ENCODE measurements at regions not wholly inside any gene's neighbourhood (a gene's known extent, or its start where the extent isn't known, plus 50 kb on each side); places are given as distances from the start of the nearest gene placed in this dataset.

DNA sequence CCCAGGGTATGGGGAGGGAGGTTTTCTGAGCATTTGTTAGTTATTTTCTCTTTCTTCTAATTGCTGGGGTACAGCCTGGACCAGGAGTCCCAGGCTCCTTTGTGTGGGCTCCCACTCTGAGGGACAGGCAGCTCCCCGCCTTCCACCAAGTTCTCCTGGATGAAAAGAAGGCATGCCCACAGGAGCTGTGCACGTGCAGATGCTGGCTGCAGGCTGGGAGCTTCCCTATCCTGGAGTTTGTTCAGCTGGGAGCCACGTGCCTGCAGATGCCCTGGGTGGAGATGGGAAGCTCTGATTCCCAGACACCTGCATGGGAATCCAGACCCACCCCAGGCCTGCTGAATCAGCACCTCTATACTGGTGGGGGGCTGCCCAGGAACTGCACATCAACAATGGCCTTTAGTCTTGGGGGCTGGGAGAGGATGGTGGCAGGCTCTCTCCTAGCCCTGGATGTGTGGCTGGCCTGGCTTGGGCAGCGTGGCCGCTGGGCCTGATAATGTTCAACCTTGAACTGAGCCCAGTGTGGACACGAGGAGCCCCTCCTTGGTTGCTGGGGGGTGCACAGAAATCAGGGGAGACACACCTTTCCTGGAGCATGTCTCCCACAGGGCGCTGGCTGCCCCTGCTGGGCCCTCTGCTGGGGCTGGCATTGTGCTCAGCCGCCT lies 233.6 kb upstream of the HS6ST1 start (continued):
- TF ChIP-seq, protein P1, sequence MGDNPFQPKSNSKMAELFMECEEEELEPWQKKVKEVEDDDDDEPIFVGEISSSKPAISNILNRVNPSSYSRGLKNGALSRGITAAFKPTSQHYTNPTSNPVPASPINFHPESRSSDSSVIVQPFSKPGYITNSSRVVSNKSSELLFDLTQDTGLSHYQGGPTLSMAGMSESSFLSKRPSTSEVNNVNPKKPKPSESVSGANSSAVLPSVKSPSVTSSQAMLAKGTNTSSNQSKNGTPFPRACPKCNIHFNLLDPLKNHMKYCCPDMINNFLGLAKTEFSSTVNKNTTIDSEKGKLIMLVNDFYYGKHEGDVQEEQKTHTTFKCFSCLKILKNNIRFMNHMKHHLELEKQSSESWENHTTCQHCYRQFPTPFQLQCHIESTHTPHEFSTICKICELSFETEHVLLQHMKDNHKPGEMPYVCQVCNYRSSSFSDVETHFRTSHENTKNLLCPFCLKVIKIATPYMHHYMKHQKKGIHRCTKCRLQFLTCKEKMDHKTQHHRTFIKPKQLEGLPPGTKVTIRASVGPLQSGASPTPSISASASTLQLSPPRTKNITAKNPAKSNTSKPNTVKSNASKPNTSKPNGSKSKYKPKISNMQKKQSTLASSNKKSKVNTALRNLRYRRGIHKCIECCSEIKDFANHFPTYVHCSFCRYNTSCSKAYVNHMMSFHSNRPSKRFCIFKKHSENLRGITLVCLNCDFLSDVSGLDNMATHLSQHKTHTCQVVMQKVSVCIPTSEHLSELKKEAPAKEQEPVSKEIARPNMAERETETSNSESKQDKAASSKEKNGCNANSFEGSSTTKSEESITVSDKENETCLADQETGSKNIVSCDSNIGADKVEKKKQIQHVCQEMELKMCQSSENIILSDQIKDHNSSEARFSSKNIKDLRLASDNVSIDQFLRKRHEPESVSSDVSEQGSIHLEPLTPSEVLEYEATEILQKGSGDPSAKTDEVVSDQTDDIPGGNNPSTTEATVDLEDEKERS (CRISPR knock-in tag; IDR thresholded peaks at IDR 0.05), result no peak
- TF ChIP-seq GMEB1 (CRISPR knock-in tag; IDR thresholded peaks at IDR 0.05; ENCODE audit: borderline replicate concordance) (no peak), ZNF775 (CRISPR knock-in tag; IDR thresholded peaks at IDR 0.05; ENCODE audit: borderline replicate concordance) (no peak), ZFP36 (IDR thresholded peaks at IDR 0.05; ENCODE audit: borderline replicate concordance, low read depth, low read length, partially characterized antibody) (no peak), MAFK (conservative IDR thresholded peaks at IDR 0.05 in 1 of 2, IDR thresholded peaks at IDR 0.05 in 1 of 2; ENCODE audit: low read length in 2 of 2) (0 out of 4 replicates have a peak, but pooled peaks of 1 of the 2 experiments have one; percentile 3), GATAD2A (CRISPR knock-in tag; IDR thresholded peaks at IDR 0.05) (no peak), HNF4G (IDR thresholded peaks at IDR 0.05; ENCODE audit: borderline replicate concordance, low read depth, low read length) (no peak), HNF4G (CRISPR knock-in tag; IDR thresholded peaks at IDR 0.05; ENCODE audit: borderline replicate concordance, low read depth) (no peak), THAP8 (CRISPR knock-in tag; IDR thresholded peaks at IDR 0.05; ENCODE audit: borderline replicate concordance) (no peak), FOXK1 (CRISPR knock-in tag; IDR thresholded peaks at IDR 0.05; ENCODE audit: borderline replicate concordance, low read depth) (no peak), TFAP4 (IDR thresholded peaks at IDR 0.05; ENCODE audit: borderline replicate concordance, low read depth) (0 out of 2 replicates have a peak, but pooled peaks have one; percentile 22), IKZF1 (IDR thresholded peaks at IDR 0.05) (no peak), RFXAP (CRISPR knock-in tag; IDR thresholded peaks at IDR 0.05; ENCODE audit: borderline replicate concordance) (no peak), SRF (IDR thresholded peaks at IDR 0.05; ENCODE audit: low read depth, low read length) (no peak), ZNF382 (CRISPR knock-in tag; IDR thresholded peaks at IDR 0.05; ENCODE audit: borderline replicate concordance) (no peak)
